WERI-Rb-1 (cell line): ENCODE measurements at regions not wholly inside any gene's neighbourhood (a gene's known extent, or its start where the extent isn't known, plus 50 kb on each side); places are given as distances from the start of the nearest gene placed in this dataset.

Experiments used
- DNase-seq: peaks from one replicate; pipeline ENCODE4 v3.0.0-alpha.2; 2020
- H3K27ac ChIP-seq: fragments of 250-450 bp; sonication (Bioruptor Pico); 2 replicates; pipeline ENCODE4 v1.5.1; 2020; ENCODE audit warnings: mild to moderate bottlenecking, moderate library complexity
- H3K27me3 ChIP-seq: fragments of 250-450 bp; sonication (Bioruptor Pico); 2 replicates; pipeline ENCODE4 v1.5.1; 2021; ENCODE audit warnings: mild to moderate bottlenecking, low read depth, moderate library complexity; ENCODE audit not compliant: insufficient read depth, severe bottlenecking
- H3K36me3 ChIP-seq: fragments of 250-450 bp; sonication (Bioruptor Pico); 2 replicates; pipeline ENCODE4 v1.5.1; 2020; ENCODE audit warnings: mild to moderate bottlenecking, moderate library complexity
- H3K4me3 ChIP-seq: 2 replicates; pipeline ENCODE4 v1.5.1; 2011; ENCODE audit warnings: low read depth, mild to moderate bottlenecking, control low read depth, low read length
- H3K9me3 ChIP-seq: fragments of 250-450 bp; sonication (Bioruptor Pico); 2 replicates; pipeline ENCODE4 v1.5.1; 2021; ENCODE audit warnings: mild to moderate bottlenecking, moderate library complexity; ENCODE audit not compliant: severe bottlenecking
- CTCF ChIP-seq: IDR thresholded peaks from 2 replicates; pipeline ENCODE4 v1.5.1; 2011; ENCODE audit warnings: low read depth, mild to moderate bottlenecking, control low read depth, inconsistent platforms, low read length

DNA sequence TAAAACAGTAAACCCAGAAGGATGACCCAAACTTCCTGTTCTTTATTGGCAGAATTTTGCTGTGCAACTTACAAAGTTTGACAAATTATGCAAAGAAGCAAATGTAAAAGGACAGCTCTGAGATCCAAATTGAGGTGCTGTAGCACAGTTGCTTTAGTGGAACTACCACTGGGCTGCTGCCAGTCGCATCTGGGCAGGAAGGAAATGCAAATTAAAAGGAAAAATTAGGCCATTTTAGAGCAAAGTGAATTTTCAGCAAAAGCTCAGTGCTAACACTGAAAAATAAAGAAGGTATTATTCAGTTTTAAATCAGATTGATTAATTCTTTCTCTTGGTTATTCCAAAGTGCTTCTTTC is 104.5 kb downstream of the ZMAT3 start:
- H3K4me3 ChIP-seq: no peak overlapping the region
- H3K27ac ChIP-seq: no peak overlapping the region
- DNase-seq: no peak

GRCh38 chr3:178966299-178967176 is 105.1 kb downstream of the ZMAT3 start:
- DNase-seq: no peak
- Histone ChIP-seq H3K9me3 (no peaks in the 10 kb centered on the region), H3K4me3 (no peak overlapping the region), H3K36me3 (no peaks in the 10 kb centered on the region), H3K27ac (no peak overlapping the region), H3K27me3 (no peaks in the 10 kb centered on the region)
- TF ChIP-seq CTCF: 0 out of 2 replicates have a peak, but pooled peaks have one; percentile 12

More for the DNA sequence above, 104.5 kb downstream of the ZMAT3 start:
- no peak for TF ChIP-seq CTCF
- H3K36me3 ChIP-seq: no peaks in the 10 kb centered on the region
- H3K9me3 ChIP-seq: no peaks in the 10 kb centered on the region
- H3K27me3 ChIP-seq: no peaks in the 10 kb centered on the region

- H3K4me3 ChIP-seq: no peak overlapping the region
- no peaks in the 10 kb centered on the region for H3K9me3 ChIP-seq
- no peak for TF ChIP-seq CTCF
- DNase-seq: peak; percentile 60
- H3K27ac ChIP-seq: no peak overlapping the region
- H3K36me3 ChIP-seq: no peaks in the 10 kb centered on the region
- H3K27me3 ChIP-seq: no peaks in the 10 kb centered on the region
Observed at GRCh38 chr3:178964551-178964950, 107.1 kb downstream of the ZMAT3 start.

DNA sequence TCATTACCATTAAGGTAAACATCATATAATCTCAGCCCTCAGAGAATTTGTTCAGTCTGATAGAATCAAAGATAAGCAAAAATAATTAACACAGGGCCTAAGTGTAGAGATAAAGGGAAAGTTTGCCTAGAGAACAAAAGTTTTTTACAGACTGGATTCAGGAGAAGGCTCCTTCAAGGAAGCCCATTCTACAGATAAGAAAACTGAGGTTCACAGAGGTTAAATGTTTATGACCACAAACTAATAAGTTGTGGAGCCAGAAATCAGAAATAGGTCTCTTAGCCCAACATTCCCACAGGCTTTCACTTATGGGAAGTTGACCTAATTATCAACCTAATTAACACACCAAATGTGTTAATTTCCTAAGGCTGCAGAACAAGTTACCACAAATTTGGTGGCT is 110.7 kb downstream of the ZMAT3 start:
- Histone ChIP-seq H3K4me3 (no peak overlapping the region), H3K9me3 (no peaks in the 10 kb centered on the region), H3K27me3 (no peaks in the 10 kb centered on the region), H3K36me3 (no peaks in the 10 kb centered on the region), H3K27ac (no peak overlapping the region)
- TF ChIP-seq CTCF: no peak
- no peak for DNase-seq

DNA sequence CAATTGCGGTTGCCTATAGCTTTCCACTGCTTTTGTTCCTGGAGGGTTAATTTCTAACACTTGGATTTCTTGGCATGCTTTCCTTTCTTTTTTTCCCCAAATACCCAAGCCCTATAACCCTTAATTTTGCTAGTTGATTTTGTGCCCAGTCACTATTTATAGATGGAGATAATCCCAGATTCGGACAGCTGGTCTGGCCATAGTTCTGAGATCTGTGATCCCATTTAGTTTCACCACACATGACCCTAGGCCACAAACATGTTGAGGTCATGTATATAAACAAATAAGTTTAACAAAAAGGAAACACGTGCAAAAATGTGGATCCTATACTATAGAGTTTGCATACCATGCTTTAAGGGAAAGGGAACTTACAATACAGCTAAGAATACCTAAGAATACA is 111.4 kb downstream of the ZMAT3 start:
- no peaks in the 10 kb centered on the region for H3K9me3 ChIP-seq
- no peak overlapping the region for H3K27ac ChIP-seq
- no peak for DNase-seq
- no peak for TF ChIP-seq CTCF
- no peaks in the 10 kb centered on the region for H3K27me3 ChIP-seq
- no peaks in the 10 kb centered on the region for H3K36me3 ChIP-seq
- H3K4me3 ChIP-seq: no peak overlapping the region

GRCh38 chr3:178950676-178951075 is 120.9 kb downstream of the ZMAT3 start:
- TF ChIP-seq CTCF: no peak
- no peak for DNase-seq
- no peaks in the 10 kb centered on the region for H3K27me3 ChIP-seq

More at GRCh38 chr3:178950676-178951075, 120.9 kb downstream of the ZMAT3 start:
- Histone ChIP-seq H3K9me3 (no peaks in the 10 kb centered on the region), H3K27ac (no peak overlapping the region), H3K36me3 (no peaks in the 10 kb centered on the region), H3K4me3 (no peak overlapping the region)
